GM18511 (cell line): ENCODE measurements at regions not wholly inside any gene's neighbourhood (a gene's known extent, or its start where the extent isn't known, plus 50 kb on each side); places are given as distances from the start of the nearest gene placed in this dataset.
"Not testable (repeated sequence)": the region's sequence is repeated elsewhere in the genome, so short reads cannot be mapped to it uniquely, and the experiment has no call there.

Source experiments
- ATAC-seq: cut with Tn5 transposase; IDR thresholded peaks from one replicate; pipeline ENCODE4 v1.9.1; 2021; ENCODE audit warnings: mild to moderate bottlenecking, moderate library complexity; ENCODE audit not compliant: unreplicated experiment

- ATAC-seq = no peak
Measured at GRCh38 chr6:126724821-126725220, 384.9 kb downstream of the CENPW start.

DNA sequence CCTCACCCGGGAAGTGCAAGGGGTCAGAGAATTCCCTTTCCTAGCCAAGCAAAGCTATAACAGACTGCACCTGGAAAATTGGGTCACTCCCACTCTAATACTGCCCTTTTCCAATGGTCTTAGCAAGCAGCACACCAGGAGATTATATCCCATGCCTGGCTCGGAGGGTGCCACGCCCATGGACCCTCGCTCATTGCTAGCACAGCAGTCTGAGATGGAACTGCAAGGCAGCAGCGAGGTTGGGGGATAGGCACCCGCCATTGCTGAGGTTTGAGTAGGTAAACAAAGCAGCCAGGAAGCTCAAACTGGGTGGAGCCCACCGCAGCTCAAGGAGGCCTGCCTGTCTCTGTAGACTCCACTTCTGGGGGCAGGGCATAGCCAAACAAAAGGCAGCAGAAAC lies 386.5 kb downstream of the CENPW start:
- not testable (repeated sequence) for ATAC-seq

GRCh38 chr6:126738146-126738545 lies 380.3 kb upstream of the RSPO3 start:
- ATAC-seq = no peak

- no peak for ATAC-seq
Measured at GRCh38 chr6:126738641-126739040, 379.8 kb upstream of the RSPO3 start.

DNA sequence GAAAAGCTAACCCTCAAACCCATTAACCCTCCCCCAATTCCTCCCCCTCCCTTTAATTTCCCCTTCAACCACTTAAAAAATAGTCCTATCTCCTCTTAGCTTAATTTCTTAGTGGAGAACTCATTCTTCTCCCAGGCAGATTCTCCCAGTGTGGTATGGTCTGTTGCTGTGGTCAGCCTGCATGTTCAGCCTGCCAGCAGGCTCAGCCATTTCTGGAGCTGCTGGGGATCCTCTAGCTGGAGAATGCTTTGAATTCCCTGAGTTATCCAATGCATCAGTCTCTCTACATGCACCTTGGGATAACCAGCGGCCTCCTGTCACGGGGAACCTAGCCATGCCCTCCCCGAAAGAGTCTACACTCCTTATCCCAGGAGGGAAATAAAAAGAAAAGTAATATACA lies 375.4 kb upstream of the RSPO3 start:
- ATAC-seq = no peak

GRCh38 chr6:126747728-126748540 lies 370.5 kb upstream of the RSPO3 start:
- no peak for ATAC-seq

DNA sequence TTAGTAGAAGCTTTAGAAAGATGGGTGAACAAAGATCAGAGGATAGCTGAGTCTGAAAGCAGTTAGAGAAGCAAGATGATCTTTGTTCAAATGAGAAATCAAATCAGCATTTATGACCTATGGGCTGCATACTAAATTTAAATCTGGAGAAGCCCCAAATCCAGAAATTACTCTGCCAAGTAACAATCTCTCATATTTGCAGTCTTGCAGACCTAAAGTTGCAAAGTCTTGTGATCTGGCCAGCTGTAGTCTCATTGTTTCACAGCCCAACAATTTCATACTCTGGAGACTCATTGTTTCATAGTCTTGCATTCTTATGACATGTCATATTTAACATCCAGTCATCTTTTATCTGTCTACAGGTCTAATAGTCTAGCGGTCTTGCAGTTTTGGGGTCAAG lies 364.9 kb upstream of the RSPO3 start:
- no peak for ATAC-seq

DNA sequence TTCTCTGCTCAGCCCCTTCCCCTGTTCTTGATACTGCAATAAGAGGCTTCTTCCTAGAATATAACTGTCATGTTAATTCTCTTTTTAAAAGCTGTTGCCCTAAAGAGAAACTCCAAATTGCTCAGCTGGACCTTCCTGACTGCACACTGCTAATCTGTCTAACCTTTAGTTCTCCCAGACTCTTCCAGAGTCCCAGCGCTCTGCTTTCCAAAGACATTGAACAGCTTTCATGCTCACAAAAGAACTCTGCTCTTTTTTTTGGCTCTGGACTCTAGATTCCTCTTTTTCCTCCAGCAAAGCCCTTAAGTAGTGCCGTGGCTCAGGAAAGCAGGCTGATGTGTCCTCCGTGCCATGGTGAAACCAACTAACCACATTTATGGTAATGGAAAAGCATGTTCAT lies 356.6 kb upstream of the RSPO3 start:
- no peak for ATAC-seq

DNA sequence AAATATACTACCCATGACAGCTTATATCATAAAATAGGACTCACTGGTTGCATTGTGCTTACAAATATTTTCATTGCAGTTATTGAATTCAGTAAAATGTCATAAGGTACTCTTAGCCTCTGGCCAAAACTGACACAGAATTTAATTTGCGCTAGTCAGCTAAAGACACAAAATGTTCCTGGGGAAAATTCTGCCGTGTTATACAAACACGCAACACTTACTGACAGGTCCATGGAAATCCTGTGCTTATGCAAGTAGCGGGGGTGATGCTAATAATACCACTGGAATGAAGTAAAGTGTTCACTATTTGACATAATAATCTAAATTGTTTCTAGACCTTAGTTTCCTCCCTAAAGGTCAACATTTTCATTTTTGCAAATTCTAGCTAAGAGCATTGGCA lies 354.4 kb upstream of the RSPO3 start:
- no peak for ATAC-seq

- ATAC-seq = no peak
Measured at GRCh38 chr6:126764671-126765070, 353.8 kb upstream of the RSPO3 start.

GRCh38 chr6:126766820-126767219 lies 351.7 kb upstream of the RSPO3 start:
- no peak for ATAC-seq

GRCh38 chr6:126767711-126768110 lies 350.8 kb upstream of the RSPO3 start:
- no peak for ATAC-seq

DNA sequence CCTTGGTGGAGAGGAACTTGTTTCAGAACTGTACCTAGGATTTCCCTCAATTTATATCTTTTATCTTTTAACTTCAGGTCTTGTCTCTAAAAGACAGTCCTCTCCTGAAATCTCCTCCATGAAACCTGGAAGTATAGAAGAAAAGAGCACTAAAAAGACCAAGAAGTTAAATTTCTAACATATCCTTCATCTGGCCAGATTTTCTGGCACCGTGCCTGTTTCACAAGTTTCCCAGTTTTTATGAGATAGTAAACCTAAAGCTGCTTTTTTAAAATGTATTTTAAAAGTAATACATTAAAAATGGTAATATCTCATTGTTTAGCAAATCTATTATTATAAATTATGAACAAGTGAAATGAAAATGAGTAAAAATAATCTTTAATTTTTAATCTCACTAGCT lies 348.3 kb upstream of the RSPO3 start:
- ATAC-seq = no peak

GRCh38 chr6:126773112-126773805 lies 345.2 kb upstream of the RSPO3 start:
- no peak for ATAC-seq

GRCh38 chr6:126779331-126779730 lies 339.1 kb upstream of the RSPO3 start:
- no peak for ATAC-seq

- ATAC-seq = no peak
Measured at GRCh38 chr6:126781582-126781981, 336.9 kb upstream of the RSPO3 start.

GRCh38 chr6:126784161-126784790 lies 334.2 kb upstream of the RSPO3 start:
- no peak for ATAC-seq

DNA sequence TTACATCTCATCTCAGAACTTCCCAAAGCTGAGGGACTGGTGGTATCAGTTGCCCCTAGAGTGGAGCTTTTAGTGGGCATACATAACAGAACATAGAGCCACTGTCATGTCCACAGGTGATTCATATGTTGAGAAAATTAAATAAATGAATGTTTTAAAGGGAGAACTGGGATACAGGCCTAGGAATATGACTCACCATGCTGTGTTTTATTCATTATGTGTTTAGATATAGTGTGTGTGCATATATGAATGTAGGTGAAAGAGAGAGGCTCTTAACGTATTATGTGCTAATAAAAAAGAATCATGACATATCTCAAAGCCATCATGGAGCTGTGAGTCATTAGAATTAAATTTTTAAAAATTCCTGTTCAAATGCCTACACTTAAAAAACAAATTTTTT lies 332.2 kb upstream of the RSPO3 start:
- ATAC-seq = no peak

DNA sequence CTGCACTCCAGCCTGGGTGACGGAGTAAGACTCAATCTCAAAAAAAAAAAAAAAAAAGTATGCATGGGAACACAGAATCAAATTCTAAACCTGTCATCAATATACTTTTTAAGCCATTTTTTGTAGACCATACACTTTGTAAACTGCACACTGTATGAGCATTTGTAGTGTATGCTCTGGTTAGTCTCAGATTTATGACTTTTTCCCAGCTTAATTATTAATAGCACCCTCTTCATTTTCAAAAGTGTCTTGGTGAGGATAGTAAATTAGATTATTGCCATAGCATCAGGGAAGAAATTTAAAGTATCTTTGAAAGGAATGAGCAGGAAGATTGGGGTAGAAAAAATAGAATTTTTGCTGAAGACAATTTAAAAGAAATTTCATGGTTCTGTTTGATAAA lies 330.8 kb upstream of the RSPO3 start:
- ATAC-seq = no peak

- ATAC-seq = no peak
Measured at GRCh38 chr6:126788861-126789365, 329.6 kb upstream of the RSPO3 start.

GRCh38 chr6:126792340-126793085 lies 326.0 kb upstream of the RSPO3 start:
- no peak for ATAC-seq
